ENCODE measurements at regions not wholly inside any gene's neighbourhood (a gene's known extent, or its start where the extent isn't known, plus 50 kb on each side); places are given as distances from the start of the nearest gene placed in this dataset.
"Not testable (repeated sequence)": the region's sequence is repeated elsewhere in the genome, so short reads cannot be mapped to it uniquely, and the experiment has no call there.

- DNase-seq (ENCODE audit: insufficient read length, low spot score); FAIRE-seq: not testable (repeated sequence)
Measured at GRCh38 chr11:116667318-116667717, 105.5 kb downstream of the BUD13 start.

- DNase-seq (ENCODE audit: insufficient read length, low spot score); FAIRE-seq: not testable (repeated sequence)
Measured at GRCh38 chr11:116666673-116667249, 106.0 kb downstream of the BUD13 start.

GRCh38 chr11:116665523-116665922, 107.3 kb downstream of the BUD13 start:
- no peak for FAIRE-seq
- no peak for DNase-seq (ENCODE audit: insufficient read length, low spot score)

- DNase-seq (ENCODE audit: insufficient read length, low spot score): no peak
- FAIRE-seq: no peak
Measured at GRCh38 chr11:116661056-116661455, 111.7 kb downstream of the BUD13 start.

- DNase-seq (ENCODE audit: insufficient read length, low spot score): no peak
- FAIRE-seq: no peak
Measured at GRCh38 chr11:116660011-116660410, 112.8 kb downstream of the BUD13 start.

GRCh38 chr11:116658876-116659535, 113.8 kb downstream of the BUD13 start:
- DNase-seq (ENCODE audit: insufficient read length, low spot score) (no peak), FAIRE-seq (no peak)

- no peak for DNase-seq (ENCODE audit: insufficient read length, low spot score)
- no peak for FAIRE-seq
Measured at GRCh38 chr11:116657842-116658825, 114.7 kb downstream of the BUD13 start.

GRCh38 chr11:116656011-116656410, 116.8 kb downstream of the BUD13 start:
- no peak for FAIRE-seq

GRCh38 chr11:116654526-116654925, 118.3 kb downstream of the BUD13 start:
- DNase-seq (ENCODE audit: insufficient read length, low spot score) (no peak), FAIRE-seq (no peak)

More at GRCh38 chr11:116656011-116656410, 116.8 kb downstream of the BUD13 start:
- DNase-seq (ENCODE audit: insufficient read length, low spot score): no peak

GRCh38 chr11:116653206-116653605, 119.6 kb downstream of the BUD13 start:
- no peak for FAIRE-seq
- no peak for DNase-seq (ENCODE audit: insufficient read length, low spot score)

- FAIRE-seq (no peak), DNase-seq (ENCODE audit: insufficient read length, low spot score) (no peak)
Measured at GRCh38 chr11:116651737-116652237, 121.0 kb downstream of the BUD13 start.

GRCh38 chr11:116651098-116651736, 121.6 kb downstream of the BUD13 start:
- FAIRE-seq (no peak), DNase-seq (ENCODE audit: insufficient read length, low spot score) (no peak)

- FAIRE-seq (no peak), DNase-seq (ENCODE audit: insufficient read length, low spot score) (no peak)
Measured at GRCh38 chr11:116650052-116650451, 122.7 kb downstream of the BUD13 start.

- no peak for FAIRE-seq
- DNase-seq (ENCODE audit: insufficient read length, low spot score): no peak
Measured at GRCh38 chr11:116649268-116649667, 123.5 kb downstream of the BUD13 start.

GRCh38 chr11:116648247-116649174, 124.3 kb downstream of the BUD13 start:
- DNase-seq (ENCODE audit: insufficient read length, low spot score): no peak
- FAIRE-seq: no peak

GRCh38 chr11:116647305-116648080, 125.3 kb downstream of the BUD13 start:
- FAIRE-seq: no peak
- no peak for DNase-seq (ENCODE audit: insufficient read length, low spot score)

GRCh38 chr11:116646191-116646590, 126.6 kb downstream of the BUD13 start:
- DNase-seq (ENCODE audit: insufficient read length, low spot score) (no peak), FAIRE-seq (no peak)

GRCh38 chr11:116644941-116645305, 127.9 kb downstream of the BUD13 start:
- FAIRE-seq: no peak

More at GRCh38 chr11:116644941-116645305, 127.9 kb downstream of the BUD13 start:
- no peak for DNase-seq (ENCODE audit: insufficient read length, low spot score)
